Activated naive CD4-positive, alpha-beta T cell treated with anti-CD3 and anti-CD28 coated beads, Interleukin-2, amount 50 U/mL, for 16 hours (primary cell): ENCODE measurements at regions not wholly inside any gene's neighbourhood (a gene's known extent, or its start where the extent isn't known, plus 50 kb on each side); places are given as distances from the start of the nearest gene placed in this dataset.

Experiments
- DNase-seq: peaks from one replicate; pipeline ENCODE4 v3.0.0-alpha.2; 2020

- no peak for DNase-seq
Observed at GRCh38 chr17:74028354-74029116, 174.9 kb upstream of the RPL38 start.

- no peak for DNase-seq
Observed at GRCh38 chr17:74031316-74032090, 172.0 kb upstream of the RPL38 start.

- no peak for DNase-seq
Observed at GRCh38 chr17:74032222-74032621, 171.3 kb upstream of the RPL38 start.

- DNase-seq, result no peak
Observed at GRCh38 chr17:74037320-74037719, 166.2 kb upstream of the RPL38 start.

- no peak for DNase-seq
Observed at GRCh38 chr17:74040291-74040690, 163.2 kb upstream of the RPL38 start.

GRCh38 chr17:74040729-74041128, 162.7 kb upstream of the RPL38 start:
- DNase-seq, result no peak

- DNase-seq, result no peak
Observed at GRCh38 chr17:74041869-74042640, 161.4 kb upstream of the RPL38 start.

- no peak for DNase-seq
Observed at GRCh38 chr17:74042744-74043486, 160.6 kb upstream of the RPL38 start.

- DNase-seq, result no peak
Observed at GRCh38 chr17:74043976-74044375, 159.5 kb upstream of the RPL38 start.

- DNase-seq, result no peak
Observed at GRCh38 chr17:74045608-74046280, 157.7 kb upstream of the RPL38 start.

- no peak for DNase-seq
Observed at GRCh38 chr17:74049167-74049966, 154.1 kb upstream of the RPL38 start.

- no peak for DNase-seq
Observed at GRCh38 chr17:74049967-74050458, 153.5 kb upstream of the RPL38 start.

- no peak for DNase-seq
Observed at GRCh38 chr17:74051348-74051747, 152.1 kb upstream of the RPL38 start.

- DNase-seq, result no peak
Observed at GRCh38 chr17:74052993-74053711, 150.3 kb upstream of the RPL38 start.

GRCh38 chr17:74053712-74054078, 149.8 kb upstream of the RPL38 start:
- DNase-seq, result no peak

GRCh38 chr17:74054249-74054648, 149.2 kb upstream of the RPL38 start:
- DNase-seq, result no peak

GRCh38 chr17:74055508-74056160, 147.8 kb upstream of the RPL38 start:
- DNase-seq, result no peak

- no peak for DNase-seq
Observed at GRCh38 chr17:74059479-74060240, 143.8 kb upstream of the RPL38 start.

- no peak for DNase-seq
Observed at GRCh38 chr17:74061758-74062157, 141.7 kb upstream of the RPL38 start.
